KBM-7 (cell line): ENCODE measurements at regions not wholly inside any gene's neighbourhood (a gene's known extent, or its start where the extent isn't known, plus 50 kb on each side); places are given as distances from the start of the nearest gene placed in this dataset.
"Not testable (repeated sequence)": the region's sequence is repeated elsewhere in the genome, so short reads cannot be mapped to it uniquely, and the experiment has no call there.

ENCODE experiments used
- DNase-seq: peaks from one replicate; pipeline ENCODE4 v3.0.0-alpha.2; 2015
- in situ Hi-C: fragments of 300-500 bp; cut with MboI; formaldehyde crosslinking; loops from 2 replicates; pipeline ENCODE4 v1.14.3; 2020; ENCODE audit warnings: low sequenced_read_pairs, low pct_unique_long_range_greater_than_20kb, mixed read lengths

- in situ Hi-C loops, result no loop called here
Measured at GRCh38 chr16:50497592-50497991, 50.6 kb upstream of the NKD1 start.

DNA sequence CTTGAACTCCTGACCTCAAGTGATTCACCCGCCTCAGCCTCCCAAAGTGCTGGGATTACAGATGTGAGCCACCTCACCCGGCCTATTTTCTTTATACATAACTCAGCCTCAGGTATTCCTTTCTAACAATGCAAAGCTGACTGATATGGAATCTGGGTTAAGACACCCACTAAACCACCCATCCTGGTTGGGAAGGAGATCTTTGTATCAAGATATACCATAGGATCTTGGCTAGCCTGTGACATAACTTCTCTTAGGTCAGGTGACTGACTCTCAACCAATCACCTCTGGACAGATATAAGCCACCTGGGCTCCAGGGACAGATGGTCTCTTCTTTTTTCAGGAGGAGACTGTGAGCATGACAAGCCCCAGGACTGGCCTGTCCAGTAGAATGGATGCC, 51.2 kb upstream of the NKD1 start:
- in situ Hi-C loops, result no loop called here
- no peak for DNase-seq

More at GRCh38 chr16:50497592-50497991, 50.6 kb upstream of the NKD1 start:
- no peak for DNase-seq

DNA sequence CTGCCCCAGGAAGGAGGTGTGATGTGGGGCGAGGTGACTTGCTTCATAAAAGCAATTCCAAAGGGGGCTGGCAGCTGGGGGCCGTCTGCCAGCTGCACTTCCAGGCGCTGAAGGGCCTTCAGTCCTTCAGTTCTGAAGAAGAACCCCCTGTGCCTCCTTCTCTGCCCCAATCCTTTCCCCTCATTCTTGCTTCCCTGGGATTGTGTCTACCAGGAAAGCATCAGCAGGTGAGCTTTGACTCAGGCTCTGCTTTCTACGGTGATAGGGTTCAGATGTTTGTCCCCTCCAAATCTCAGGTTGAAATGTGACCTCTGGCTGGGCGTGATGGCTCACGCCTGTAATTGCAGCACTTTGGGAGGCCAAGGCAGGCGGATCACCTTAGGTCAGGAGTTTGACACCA, 52.5 kb upstream of the NKD1 start:
- in situ Hi-C loops, result no loop called here
- no peak for DNase-seq

DNA sequence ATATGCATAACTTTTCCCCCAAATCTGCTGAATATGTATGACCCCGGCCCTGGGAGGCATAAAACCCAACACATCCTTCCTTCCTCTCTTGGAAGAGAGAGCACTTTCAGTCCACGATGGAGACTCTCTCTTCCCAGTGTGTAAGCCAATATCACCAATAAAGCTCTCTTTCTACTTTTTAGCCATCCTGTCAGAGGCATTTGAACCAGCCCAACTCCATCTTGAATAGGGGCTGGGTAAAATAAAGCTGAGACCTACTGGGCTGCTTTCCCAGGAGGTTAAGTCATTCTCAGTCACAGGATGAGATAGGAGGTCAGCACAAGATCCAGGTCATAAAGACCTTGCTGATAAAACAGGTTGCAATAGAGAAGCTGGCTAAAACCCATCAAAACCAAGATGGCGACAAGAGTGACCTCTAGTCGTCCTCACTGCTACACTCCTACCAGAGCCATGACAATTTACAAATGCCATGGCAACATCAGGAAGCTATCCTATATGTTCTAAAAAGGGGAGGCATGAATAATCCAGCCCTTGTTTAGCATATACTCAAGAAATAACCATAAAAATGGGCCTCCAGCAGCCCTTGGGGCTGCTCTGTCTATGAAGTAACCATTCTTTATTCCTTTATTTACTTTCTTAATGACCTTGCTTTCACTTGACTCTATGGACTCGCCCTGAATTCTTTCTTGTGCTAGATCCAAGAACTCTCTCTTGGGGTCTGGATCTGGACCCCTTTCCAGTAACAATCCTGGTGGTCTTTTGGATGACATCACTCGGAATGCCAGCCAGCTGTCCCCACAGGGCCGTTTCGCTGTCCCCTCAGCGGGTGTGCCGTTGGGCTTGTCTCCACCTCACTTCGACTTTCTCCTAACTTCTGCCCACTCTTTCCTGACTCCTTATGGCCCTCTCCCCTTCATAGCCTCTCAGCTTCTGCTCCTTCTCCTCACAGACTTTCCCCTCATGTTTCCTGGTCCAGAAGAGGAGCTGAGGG, 53.4 kb upstream of the NKD1 start:
- in situ Hi-C loops, result no loop called here
- DNase-seq, result no peak

DNA sequence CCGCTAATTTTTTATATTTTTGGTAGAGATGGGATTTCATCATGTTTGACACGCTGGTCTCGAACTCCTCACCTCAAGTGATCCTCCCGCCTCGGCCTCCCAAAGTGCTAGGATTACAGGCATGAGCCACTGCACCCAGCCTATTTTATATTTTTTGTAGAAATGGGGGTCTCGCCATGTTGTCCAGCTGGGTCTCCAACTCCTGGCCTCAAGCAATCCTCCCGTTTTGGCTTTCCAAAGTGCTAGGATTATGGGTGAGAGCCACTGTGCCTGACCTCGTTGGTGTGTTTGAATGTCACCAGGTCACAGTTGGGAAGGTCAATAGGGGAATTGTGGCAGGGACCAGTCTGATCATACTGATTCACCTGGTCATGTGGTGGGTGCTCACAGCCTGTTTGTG, 56.7 kb upstream of the NKD1 start:
- in situ Hi-C loops, result no loop called here
- no peak for DNase-seq

- DNase-seq, result no peak
Measured at GRCh38 chr16:50490828-50491227, 57.4 kb upstream of the NKD1 start.

GRCh38 chr16:50489182-50489581, 59.0 kb upstream of the NKD1 start:
- no peak for DNase-seq
- in situ Hi-C loops, result no loop called here

More at GRCh38 chr16:50490828-50491227, 57.4 kb upstream of the NKD1 start:
- in situ Hi-C loops, result no loop called here

DNA sequence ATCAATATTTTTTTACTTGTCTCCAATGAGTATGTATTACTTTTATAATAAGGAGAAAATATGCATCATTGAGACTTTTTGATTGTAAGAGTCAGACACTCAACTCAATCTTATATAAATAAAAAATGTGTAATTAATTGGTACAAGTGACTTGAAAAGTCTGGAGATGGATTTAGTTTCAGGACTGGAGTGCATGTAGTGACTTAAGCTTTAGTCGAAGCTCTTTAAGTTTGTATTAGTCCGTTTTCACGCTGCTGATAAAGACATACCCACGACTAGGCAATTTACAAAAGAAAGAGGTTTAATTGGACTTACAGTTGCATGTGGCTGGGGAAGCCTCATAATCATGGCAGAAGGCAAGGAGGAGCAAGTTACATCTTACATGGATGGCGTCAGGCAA, 60.7 kb upstream of the NKD1 start:
- in situ Hi-C loops, result no loop called here
- no peak for DNase-seq

DNA sequence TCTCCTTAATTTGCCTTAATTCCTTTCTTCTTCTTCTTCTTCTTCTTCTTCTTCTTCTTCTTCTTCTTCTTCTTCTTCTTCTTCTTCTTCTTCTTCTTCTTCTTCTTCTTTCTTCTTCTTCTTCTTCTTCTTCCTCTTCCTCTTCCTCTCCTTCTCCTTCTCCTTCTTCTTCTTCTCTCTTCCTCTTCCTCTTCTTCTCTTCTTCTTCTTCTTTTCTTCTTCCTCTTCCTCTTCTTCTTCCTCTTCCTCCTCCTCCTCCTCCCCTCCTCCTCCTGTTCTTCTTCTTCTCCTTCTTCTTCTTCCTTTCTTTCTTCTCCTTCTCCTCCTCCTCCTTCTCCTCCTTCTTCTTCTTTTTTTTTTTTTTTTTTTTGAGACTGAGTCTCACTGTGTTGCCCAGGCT, 62.0 kb upstream of the NKD1 start:
- DNase-seq, in situ Hi-C loops: not testable (repeated sequence)

GRCh38 chr16:50485232-50485631, 63.0 kb upstream of the NKD1 start:
- in situ Hi-C loops, result no loop called here
- no peak for DNase-seq

DNA sequence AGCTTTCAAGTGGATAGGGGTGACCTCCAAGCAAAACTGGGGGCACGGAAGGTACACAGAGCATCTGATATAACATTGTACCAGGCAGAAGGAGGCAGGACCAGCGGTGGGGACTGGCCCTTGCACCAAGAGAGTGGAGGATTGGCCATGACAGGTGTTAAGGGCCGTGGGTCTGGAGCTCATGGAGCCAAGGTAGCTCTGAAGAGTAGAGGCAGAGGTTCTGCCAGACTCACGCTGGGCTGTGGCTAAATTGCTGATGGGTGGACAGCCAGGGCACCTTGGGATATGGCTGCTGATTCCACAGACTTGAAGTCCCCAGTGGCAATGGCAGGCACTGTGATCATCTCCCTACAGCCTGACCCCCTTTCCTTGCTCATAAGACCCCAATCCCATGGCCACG, 65.9 kb upstream of the NKD1 start:
- in situ Hi-C loops, result no loop called here
- DNase-seq, result no peak

DNA sequence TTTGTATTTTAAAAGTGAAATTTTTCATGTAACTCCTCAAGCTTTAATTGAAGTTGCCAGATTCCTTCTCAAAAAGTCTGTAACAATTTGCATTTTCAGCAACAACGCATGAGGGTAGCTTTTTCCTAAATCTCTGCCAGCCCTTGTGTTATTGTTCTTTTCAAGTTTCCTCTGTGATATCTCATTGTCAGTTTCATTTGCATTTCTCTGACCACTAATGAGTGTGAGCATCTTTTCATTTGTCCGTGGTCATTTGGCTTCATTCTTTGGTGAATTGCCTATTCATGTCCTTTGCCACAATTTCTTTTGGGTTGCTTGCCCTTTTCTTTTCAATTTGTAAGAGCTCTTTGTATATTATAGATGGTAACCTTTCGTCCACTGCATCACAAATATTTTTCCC, 68.0 kb upstream of the NKD1 start:
- no peak for DNase-seq
- in situ Hi-C loops, result no loop called here

DNA sequence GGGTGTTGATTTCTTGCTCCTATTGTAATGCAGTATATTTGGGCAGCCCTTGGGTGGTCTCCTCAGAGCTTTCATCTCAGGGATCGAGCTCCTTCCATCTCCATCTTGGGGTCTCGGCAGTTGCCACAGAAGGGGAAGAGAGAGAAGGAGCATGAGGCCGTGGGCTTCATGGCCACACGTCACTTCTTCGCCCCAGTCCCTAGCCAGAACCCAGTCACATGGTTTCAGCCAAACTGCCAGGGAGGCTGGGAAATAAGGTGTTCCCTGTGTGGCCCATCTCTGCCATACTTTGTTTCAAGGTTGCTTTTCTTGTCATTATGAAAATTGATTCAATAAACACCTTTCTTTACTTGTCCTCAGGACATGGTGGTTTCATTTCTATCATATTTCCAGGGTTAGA, 68.4 kb upstream of the NKD1 start:
- DNase-seq, result no peak
- in situ Hi-C loops, result no loop called here

DNA sequence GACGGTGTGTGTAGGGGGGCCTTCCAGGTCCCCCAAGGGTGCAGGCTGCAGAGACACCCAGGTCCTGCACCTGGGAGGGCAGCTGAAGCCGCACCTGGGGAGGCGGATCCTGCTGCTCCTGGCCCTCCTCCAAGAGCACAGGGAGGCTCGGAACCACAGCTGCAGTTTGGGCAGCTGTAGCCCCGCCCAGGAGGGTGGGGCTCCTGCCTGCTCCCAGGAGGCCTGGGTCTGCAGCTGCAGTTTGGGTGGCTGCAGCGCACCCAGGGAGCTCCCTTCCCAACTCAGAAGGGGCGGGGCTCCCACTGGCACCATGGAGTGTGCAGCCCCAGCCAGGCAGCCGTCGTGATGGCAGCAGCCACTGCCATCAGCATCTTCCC, 69.4 kb upstream of the NKD1 start:
- in situ Hi-C loops, result no loop called here
- no peak for DNase-seq

DNA sequence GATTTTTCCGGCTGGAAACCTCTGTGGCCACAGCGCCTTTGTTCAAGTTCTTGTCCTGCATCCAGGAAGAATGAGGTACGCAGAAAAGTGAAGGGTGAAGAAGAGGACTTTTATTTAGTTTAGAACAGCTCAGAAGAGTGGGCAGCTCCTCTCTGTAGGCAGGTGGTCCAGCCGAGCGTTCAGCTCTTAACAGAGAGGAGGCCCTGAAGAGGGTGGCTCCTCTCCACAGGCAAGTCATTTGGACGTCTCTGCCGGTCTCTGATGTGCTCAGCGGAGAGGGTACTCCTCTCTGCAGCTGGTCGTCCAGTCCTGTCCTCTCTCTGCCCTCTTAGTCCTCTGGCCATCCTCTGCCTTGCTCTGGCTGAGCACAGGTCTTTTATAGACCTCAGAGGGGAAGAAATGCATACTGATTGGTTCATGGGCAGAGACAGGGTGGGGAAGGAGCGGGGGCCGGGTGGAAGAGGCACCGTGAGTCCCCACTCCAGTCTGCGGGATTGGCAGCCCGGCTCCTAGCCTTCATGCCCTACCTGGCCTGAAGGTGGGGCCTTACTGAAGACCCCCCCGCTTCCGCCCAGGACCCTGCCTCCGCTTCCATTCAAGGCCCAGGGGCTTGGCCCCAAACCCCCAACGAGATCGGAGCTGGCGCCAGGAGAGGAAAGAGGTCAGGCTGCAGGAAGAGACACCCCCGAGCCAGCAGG, 70.0 kb upstream of the NKD1 start:
- no peak for DNase-seq
- in situ Hi-C loops, result no loop called here

DNA sequence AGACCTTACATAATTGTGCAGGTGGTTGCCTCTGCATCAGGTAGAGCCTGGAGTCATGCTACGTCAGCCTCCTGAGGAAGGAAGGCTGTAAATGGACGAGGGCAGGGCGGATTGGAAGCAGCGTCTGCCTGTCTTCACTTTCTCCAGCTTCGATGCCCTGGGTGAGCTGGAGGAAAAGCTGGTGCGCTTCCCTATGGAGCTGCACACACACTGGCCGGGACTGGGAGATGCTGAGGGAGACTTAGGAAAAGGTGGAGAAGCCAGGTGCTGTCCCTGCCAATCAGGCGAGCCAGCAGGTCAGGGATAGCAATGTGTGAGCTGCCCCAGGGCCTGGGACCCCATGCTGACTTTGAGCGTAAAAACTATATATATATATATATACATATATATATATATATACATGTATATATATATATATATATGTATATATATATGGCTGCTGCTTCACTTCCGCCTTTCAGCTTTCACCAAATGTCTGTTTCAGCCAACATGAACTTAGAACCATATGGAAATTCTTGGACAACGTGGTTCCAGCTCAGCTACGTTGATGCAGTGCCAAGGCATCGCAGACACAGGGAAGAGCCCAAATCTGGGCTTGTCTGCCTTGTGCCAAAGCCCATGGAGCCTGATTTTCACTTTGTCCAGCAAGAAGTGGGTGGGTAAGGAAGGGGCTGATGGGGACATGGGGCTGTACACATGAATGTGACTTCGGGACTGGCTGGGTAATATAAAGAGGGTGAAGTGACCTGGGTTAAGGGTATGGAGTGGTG, 71.5 kb upstream of the NKD1 start:
- in situ Hi-C loops, result no loop called here
- DNase-seq, result no peak

GRCh38 chr16:50475170-50475569, 73.0 kb upstream of the NKD1 start:
- DNase-seq, result no peak
- in situ Hi-C loops, result no loop called here

DNA sequence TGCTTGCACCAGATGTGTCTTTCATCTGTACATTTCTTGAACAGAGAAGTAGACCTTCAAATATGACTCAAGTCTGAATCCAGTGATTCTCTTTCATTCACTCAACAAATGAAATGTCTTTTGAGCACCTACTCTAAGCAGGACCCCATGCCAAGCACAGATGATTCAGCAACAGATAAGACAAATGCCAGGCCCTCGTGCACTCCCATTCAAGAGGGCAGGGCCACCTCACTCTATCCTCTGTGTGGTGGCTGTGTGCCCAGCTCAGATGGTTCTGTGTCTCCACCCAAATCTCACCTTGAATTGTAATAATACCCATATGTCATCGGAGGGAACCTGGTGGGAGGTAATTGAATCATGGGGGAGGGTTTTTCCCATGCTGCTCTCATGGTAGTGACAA, 74.1 kb upstream of the NKD1 start:
- in situ Hi-C loops, result no loop called here
- no peak for DNase-seq

DNA sequence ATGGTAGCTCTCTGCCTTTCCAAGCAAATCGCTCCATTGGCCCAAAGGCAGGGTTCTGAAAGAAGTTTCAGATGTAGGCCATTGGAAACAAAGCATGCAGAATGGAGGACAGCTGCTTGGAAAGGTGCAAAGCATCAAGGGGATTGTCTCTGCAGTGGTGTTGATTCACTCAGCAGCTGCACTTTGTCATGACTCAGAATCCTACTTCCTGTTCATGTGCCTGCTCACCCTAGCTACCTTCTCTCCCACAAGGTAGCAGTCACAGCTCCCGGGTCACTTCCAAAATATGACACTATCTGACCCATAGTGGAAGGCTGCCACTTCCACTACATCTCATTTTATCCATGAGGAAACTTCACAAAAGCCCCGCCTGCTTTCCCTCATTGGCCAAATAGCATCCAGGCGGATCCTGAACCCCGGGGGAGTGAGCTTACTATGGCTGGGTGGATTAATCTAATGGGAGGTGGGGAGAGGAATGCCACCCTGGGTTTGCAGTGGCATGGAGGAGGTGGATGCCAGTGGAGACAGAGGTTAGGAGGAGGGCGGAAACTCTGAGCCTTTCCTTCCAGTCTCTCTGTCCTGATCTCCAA, 74.7 kb upstream of the NKD1 start:
- in situ Hi-C loops, result no loop called here
- no peak for DNase-seq
